Body of pancreas (tissue), 4 donors: ENCODE measurements at regions not wholly inside any gene's neighbourhood (a gene's known extent, or its start where the extent isn't known, plus 50 kb on each side); places are given as distances from the start of the nearest gene placed in this dataset.

Experiments used
- ATAC-seq: fragments of 150-250 bp; one replicate; pipeline ENCODE4 v1.9.1; 2016
- DNase-seq, 4 donors: peaks; one replicate each; pipeline ENCODE4 v3.0.0-alpha.2; 2019
- H3K27ac ChIP-seq, 4 donors: fragments of 200-600 bp; sonication (generic); 1 replicate in 3 of 4; 2 replicates in 1 of 4; pipeline versions ENCODE4 v1.5.1 to v1.6.1; 2016 to 2019; ENCODE audit warnings: mild to moderate bottlenecking in 1 of 4, mixed read lengths in 1 of 4, moderate library complexity in 1 of 4
- H3K27me3 ChIP-seq, 2 donors: fragments of 200-600 bp; sonication (generic); one replicate each; pipeline ENCODE4 v1.6.0; 2016; ENCODE audit warnings: mild to moderate bottlenecking in 1 of 2
- H3K36me3 ChIP-seq, 2 donors: fragments of 200-600 bp; sonication (generic); replicated peaks in 1 of 2; 2 replicates each; pipeline ENCODE4 v1.5.1; 2016; ENCODE audit warnings: low read depth in 2 of 2; ENCODE audit not compliant: insufficient read depth in 1 of 2
- H3K4me1 ChIP-seq: fragments of 200-600 bp; sonication (generic); one replicate; pipeline ENCODE4 v1.6.0; 2016
- H3K4me3 ChIP-seq, 2 donors: fragments of 200-600 bp; sonication (generic); 1 replicate in 1 of 2; 2 replicates in 1 of 2; pipeline ENCODE4 v1.5.1; 2016 to 2019
- H3K9me3 ChIP-seq, 3 donors: fragments of 200-600 bp; sonication (generic); 1 replicate in 2 of 3; 2 replicates in 1 of 3; pipeline ENCODE4 v1.5.1; 2016
- CTCF ChIP-seq, 7 experiments: fragments of 450-650 bp in 4 of 7; fragments of 200-600 bp in 3 of 7; sonication (generic) in 3 of 7; IDR thresholded peaks; one replicate each; pipeline ENCODE4 v1.5.1; 2016 to 2019; ENCODE audit warnings: antibody characterized with exemption in 7 of 7
- POLR2A ChIP-seq, 3 donors: fragments of 450-650 bp; IDR thresholded peaks; one replicate each; pipeline ENCODE4 v1.6.1; 2016; ENCODE audit warnings: antibody characterized with exemption in 3 of 3, mild to moderate bottlenecking in 2 of 3
- WGBS, 2 donors: methylation state at CpG; one replicate each; pipeline ENCODE4 v1.1.5; 2017; 5-methylcytosine and 5-hydroxymethylcytosine counted together
- intact Hi-C: fragments of 100-400 bp; cut with DNase I; formaldehyde crosslinking; loops from one replicate; pipeline ENCODE4 v1.15.1; 2023

- H3K4me3 ChIP-seq: no peak overlapping the region
- no peak for TF ChIP-seq CTCF (IDR thresholded peaks at IDR 0.05)
- TF ChIP-seq POLR2A (IDR thresholded peaks at IDR 0.05): no peak
- DNase-seq: no peak
- H3K4me1 ChIP-seq: no peaks in the 10 kb centered on the region
- H3K27ac ChIP-seq: no peak overlapping the region
- no peaks in the 10 kb centered on the region for H3K36me3 ChIP-seq
- no peak for ATAC-seq
- no peaks in the 10 kb centered on the region for H3K9me3 ChIP-seq
- intact Hi-C loops: no loop called here
- 3 to 8% methylated on average over 1 of the region's 1 CpG for WGBS, 2 donors
- H3K27me3 ChIP-seq: no peaks in the 10 kb centered on the region
Measured at GRCh38 chr7:49580761-49581160, 192.7 kb upstream of the VWC2 start.

GRCh38 chr7:49583440-49583839 lies 190.0 kb upstream of the VWC2 start:
- Histone ChIP-seq H3K27ac (no peak overlapping the region), H3K36me3 (no peaks in the 10 kb centered on the region), H3K9me3 (no peaks in the 10 kb centered on the region), H3K4me3 (no peak overlapping the region), H3K4me1 (no peaks in the 10 kb centered on the region), H3K27me3 (no peaks in the 10 kb centered on the region)
- intact Hi-C loops: no loop called here
- TF ChIP-seq CTCF (IDR thresholded peaks at IDR 0.05): no peak
- TF ChIP-seq POLR2A (IDR thresholded peaks at IDR 0.05): no peak
- WGBS, 2 donors: 65 to 74% methylated on average over 4 of the region's 4 CpGs
- DNase-seq (no peak), ATAC-seq (no peak)

- Histone ChIP-seq H3K36me3 (no peaks in the 10 kb centered on the region), H3K4me1 (no peaks in the 10 kb centered on the region), H3K4me3 (no peak overlapping the region), H3K27me3 (no peaks in the 10 kb centered on the region), H3K27ac (no peak overlapping the region), H3K9me3 (no peaks in the 10 kb centered on the region)
- intact Hi-C loops: no loop called here
- TF ChIP-seq CTCF (IDR thresholded peaks at IDR 0.05) (no peak), POLR2A (IDR thresholded peaks at IDR 0.05) (no peak)
- 60 to 69% methylated on average over 4 of the region's 4 CpGs for WGBS, 2 donors
- no peak for DNase-seq
- ATAC-seq: no peak
Measured at GRCh38 chr7:49596701-49597491, 176.5 kb upstream of the VWC2 start.

- no peak overlapping the region for H3K4me3 ChIP-seq
- DNase-seq: no peak
- ATAC-seq: no peak
- H3K4me1 ChIP-seq: no peaks in the 10 kb centered on the region
- no peaks in the 10 kb centered on the region for H3K27me3 ChIP-seq
- H3K9me3 ChIP-seq: no peaks in the 10 kb centered on the region
- intact Hi-C loops: no loop called here
- no peak overlapping the region for H3K27ac ChIP-seq
- 39 to 43% methylated on average over 3 of the region's 3 CpGs for WGBS, 2 donors
- TF ChIP-seq POLR2A (IDR thresholded peaks at IDR 0.05): no peak
- no peak for TF ChIP-seq CTCF (IDR thresholded peaks at IDR 0.05)
- H3K36me3 ChIP-seq: no peaks in the 10 kb centered on the region
Measured at GRCh38 chr7:49597805-49598204, 175.6 kb upstream of the VWC2 start.

GRCh38 chr7:49611951-49612350 lies 161.5 kb upstream of the VWC2 start:
- H3K9me3 ChIP-seq: no peaks in the 10 kb centered on the region
- H3K36me3 ChIP-seq: no peaks in the 10 kb centered on the region
- H3K4me1 ChIP-seq: no peaks in the 10 kb centered on the region
- ATAC-seq (no peak), DNase-seq (no peak)
- H3K4me3 ChIP-seq: no peak overlapping the region
- no peak overlapping the region for H3K27ac ChIP-seq
- no peak for TF ChIP-seq POLR2A (IDR thresholded peaks at IDR 0.05)
- no peak for TF ChIP-seq CTCF (IDR thresholded peaks at IDR 0.05)
- intact Hi-C loops: no loop called here
- WGBS, 2 donors: 77 to 81% methylated on average over 5 of the region's 5 CpGs
- no peaks in the 10 kb centered on the region for H3K27me3 ChIP-seq
